HEK293 (cell line): ENCODE measurements at regions not wholly inside any gene's neighbourhood (a gene's known extent, or its start where the extent isn't known, plus 50 kb on each side); places are given as distances from the start of the nearest gene placed in this dataset.
A peak's percentile ranks its signal among the peaks of the same experiment; 100 is the strongest.

Experiments
- CTCF ChIA-PET: fragments of 350-600 bp; formaldehyde crosslinking; extraction: SDS; loops from one replicate; lab custom pipeline; 2021; ENCODE audit warnings: antibody characterized with exemption; lab: Yijun Ruan, JAX
- POLR2A ChIA-PET: fragments of 300-600 bp; formaldehyde crosslinking; extraction: SDS; loops from one replicate; lab custom pipeline; 2020; ENCODE audit warnings: antibody characterized with exemption, inconsistent platforms; lab: Yijun Ruan, JAX
- H3K27ac ChIP-seq: fragments of 200-500 bp; sonication (Bioruptor generic); 2 replicates; pipeline ENCODE4 v1.5.1; 2014; ENCODE audit warnings: low read depth, low read length, control low read depth, inconsistent platforms; ENCODE audit errors: extremely low read depth
- H3K36me3 ChIP-seq, 2 experiments: fragments of 200-500 bp in 1 of 2; sonication (Bioruptor generic) in 1 of 2; 1 replicate in 1 of 2; 2 replicates in 1 of 2; pipeline ENCODE4 v1.5.1; 2014 to 2017; ENCODE audit warnings: inconsistent platforms in 2 of 2, low read length in 2 of 2; ENCODE audit not compliant: control insufficient read depth in 2 of 2, insufficient read depth in 1 of 2
- H3K4me1 ChIP-seq: fragments of 200-500 bp; sonication (Bioruptor generic); 2 replicates; pipeline ENCODE4 v1.5.1; 2014; ENCODE audit warnings: mild to moderate bottlenecking, low read length, inconsistent platforms; ENCODE audit not compliant: control insufficient read depth, insufficient read depth
- H3K4me3 ChIP-seq: 2 replicates; pipeline ENCODE4 v1.5.1; 2011; ENCODE audit warnings: low read depth, mild to moderate bottlenecking, control low read depth, low read length, moderate library complexity
- H3K9me3 ChIP-seq: fragments of 200-500 bp; sonication (Bioruptor generic); 2 replicates; pipeline ENCODE4 v1.5.1; 2014; ENCODE audit warnings: low read depth, low read length, inconsistent platforms; ENCODE audit not compliant: control insufficient read depth, insufficient read depth
- BCL6B ChIP-seq: fragments of 450-650 bp; formaldehyde crosslinking; IDR thresholded peaks from 2 replicates; pipeline ENCODE4 v1.5.1; 2017; ENCODE audit warnings: missing biosample characterization, missing genetic modification characterization
- IKZF3 ChIP-seq: fragments of 450-650 bp; IDR thresholded peaks from 2 replicates; pipeline ENCODE4 v1.5.0; 2018; ENCODE audit warnings: missing biosample characterization, mild to moderate bottlenecking, missing genetic modification characterization, moderate library complexity
- KLF1 ChIP-seq: fragments of 450-650 bp; formaldehyde crosslinking; IDR thresholded peaks from 2 replicates; pipeline ENCODE4 v1.5.1; 2016; ENCODE audit warnings: missing biosample characterization, missing genetic modification characterization
- KLF9 ChIP-seq: fragments of 450-650 bp; formaldehyde crosslinking; IDR thresholded peaks from 2 replicates; pipeline ENCODE4 v1.5.1; 2016; ENCODE audit warnings: missing biosample characterization, missing genetic modification characterization, low read depth
- OSR2 ChIP-seq: fragments of 450-650 bp; formaldehyde crosslinking; IDR thresholded peaks from 2 replicates; pipeline ENCODE4 v1.5.1; 2016; ENCODE audit warnings: missing biosample characterization, missing genetic modification characterization
- OVOL3 ChIP-seq: fragments of 450-650 bp; formaldehyde crosslinking; IDR thresholded peaks from 2 replicates; pipeline ENCODE4 v1.5.1; 2016; ENCODE audit warnings: missing biosample characterization, missing genetic modification characterization
- PRDM10 ChIP-seq: fragments of 450-650 bp; formaldehyde crosslinking; IDR thresholded peaks from 2 replicates; pipeline ENCODE4 v1.5.1; 2016; ENCODE audit warnings: missing biosample characterization, missing genetic modification characterization
- ZBTB48 ChIP-seq: fragments of 450-650 bp; formaldehyde crosslinking; IDR thresholded peaks from 2 replicates; pipeline ENCODE4 v1.5.1; 2016; ENCODE audit warnings: missing biosample characterization, missing genetic modification characterization
- ZBTB6 ChIP-seq: fragments of 450-650 bp; formaldehyde crosslinking; IDR thresholded peaks from 2 replicates; pipeline ENCODE4 v1.5.1; 2017; ENCODE audit warnings: missing biosample characterization, missing genetic modification characterization
- ZFP37 ChIP-seq: fragments of 450-650 bp; formaldehyde crosslinking; IDR thresholded peaks from 2 replicates; pipeline ENCODE4 v1.5.1; 2016; ENCODE audit warnings: missing biosample characterization, missing genetic modification characterization
- ZIC2 ChIP-seq: fragments of 450-650 bp; formaldehyde crosslinking; IDR thresholded peaks from 2 replicates; pipeline ENCODE4 v1.5.1; 2016; ENCODE audit warnings: missing biosample characterization, missing genetic modification characterization
- ZNF140 ChIP-seq: fragments of 450-650 bp; formaldehyde crosslinking; IDR thresholded peaks from 2 replicates; pipeline ENCODE4 v1.5.1; 2016; ENCODE audit warnings: missing biosample characterization, missing genetic modification characterization
- ZNF169 ChIP-seq: fragments of 450-650 bp; formaldehyde crosslinking; IDR thresholded peaks from 2 replicates; pipeline ENCODE4 v1.5.1; 2016; ENCODE audit warnings: missing biosample characterization, missing genetic modification characterization
- ZNF174 ChIP-seq: fragments of 450-650 bp; formaldehyde crosslinking; IDR thresholded peaks from 2 replicates; pipeline ENCODE4 v1.5.0; 2017; ENCODE audit warnings: missing biosample characterization, mild to moderate bottlenecking, missing genetic modification characterization
- ZNF324 ChIP-seq: fragments of 450-650 bp; formaldehyde crosslinking; IDR thresholded peaks from 2 replicates; pipeline ENCODE4 v1.5.1; 2016; ENCODE audit warnings: missing biosample characterization, missing genetic modification characterization
- ZNF354C ChIP-seq: fragments of 450-650 bp; formaldehyde crosslinking; IDR thresholded peaks from 2 replicates; pipeline ENCODE4 v1.5.1; 2016; ENCODE audit warnings: missing biosample characterization, missing genetic modification characterization, low read depth, borderline replicate concordance
- ZNF391 ChIP-seq: fragments of 450-650 bp; formaldehyde crosslinking; IDR thresholded peaks from 2 replicates; pipeline ENCODE4 v1.5.1; 2016; ENCODE audit warnings: low read depth, missing biosample characterization, missing genetic modification characterization, borderline replicate concordance
- ZNF394 ChIP-seq: fragments of 450-650 bp; formaldehyde crosslinking; IDR thresholded peaks from 2 replicates; pipeline ENCODE4 v1.5.1; 2016; ENCODE audit warnings: missing biosample characterization, missing genetic modification characterization, mild to moderate bottlenecking, moderate library complexity, borderline replicate concordance
- ZNF521 ChIP-seq: fragments of 450-650 bp; formaldehyde crosslinking; IDR thresholded peaks from 2 replicates; pipeline ENCODE4 v1.5.1; 2017; ENCODE audit warnings: missing biosample characterization, mild to moderate bottlenecking, missing genetic modification characterization
- ZNF558 ChIP-seq: fragments of 450-650 bp; formaldehyde crosslinking; IDR thresholded peaks from 2 replicates; pipeline ENCODE4 v1.5.1; 2016; ENCODE audit warnings: missing biosample characterization, missing genetic modification characterization
- ZNF624 ChIP-seq: fragments of 450-650 bp; formaldehyde crosslinking; IDR thresholded peaks from 2 replicates; pipeline ENCODE4 v1.5.1; 2017; ENCODE audit warnings: missing biosample characterization, missing genetic modification characterization
- ZNF670 ChIP-seq: fragments of 450-650 bp; formaldehyde crosslinking; IDR thresholded peaks from 2 replicates; pipeline ENCODE4 v1.5.1; 2016; ENCODE audit warnings: missing biosample characterization, missing genetic modification characterization, low read depth
- ZNF76 ChIP-seq: fragments of 450-650 bp; formaldehyde crosslinking; IDR thresholded peaks from 2 replicates; pipeline ENCODE4; 2016; ENCODE audit warnings: low read depth, missing biosample characterization, missing genetic modification characterization, borderline replicate concordance
- ZNF843 ChIP-seq: fragments of 450-650 bp; formaldehyde crosslinking; IDR thresholded peaks from 2 replicates; pipeline ENCODE4 v1.5.1; 2016; ENCODE audit warnings: missing biosample characterization, missing genetic modification characterization
- ZSCAN23 ChIP-seq: fragments of 450-650 bp; formaldehyde crosslinking; IDR thresholded peaks from 2 replicates; pipeline ENCODE4 v1.5.1; 2016; ENCODE audit warnings: missing biosample characterization, missing genetic modification characterization
- ZSCAN4 ChIP-seq: fragments of 450-650 bp; formaldehyde crosslinking; IDR thresholded peaks from 2 replicates; pipeline ENCODE4 v1.5.1; 2017; ENCODE audit warnings: missing biosample characterization, missing genetic modification characterization

- peak; percentile 23; the same call in 1 of the 2 replicates for TF ChIP-seq ZIC2 (tag by site-specific recombination)
- TF ChIP-seq ZBTB48 (tag by site-specific recombination) = peak; percentile 40; the same call in 1 of the 2 replicates
- TF ChIP-seq OVOL3 (tag by site-specific recombination) = no peak
- TF ChIP-seq ZSCAN4 (tag by site-specific recombination) = no peak
- TF ChIP-seq BCL6B (tag by site-specific recombination) = no peak
- no peak for TF ChIP-seq ZNF169 (tag by site-specific recombination)
- TF ChIP-seq ZNF521 (tag by site-specific recombination) = no peak
- TF ChIP-seq, all 188 proteins: peak for 7
These were observed 245.9 kb downstream of the TFCP2L1 start (continued) for GRCh38 chr2:121038891-121039616.

GRCh38 chr2:121039679-121040078 lies 245.3 kb downstream of the TFCP2L1 start:
- Histone ChIP-seq H3K4me3 (no peak overlapping the region), H3K27ac (no peak overlapping the region), H3K4me1 (peaks cover 9% of the 10 kb centered on the region; the same call in 1 of the 2 replicates), H3K9me3 (no peaks in the 10 kb centered on the region)
- POLR2A ChIA-PET = no interaction called here
- CTCF ChIA-PET = interaction anchor here (0.7 to 1.5 kb wide), 3 partner anchors 14 to 39 kb away, joined by 3 to 7 read pairs (median 5); no protein-coding TSS in a partner anchor
- TF ChIP-seq ZNF394 (tag by site-specific recombination) = no peak
- no peak for TF ChIP-seq IKZF3 (tag by site-specific recombination)
- TF ChIP-seq PRDM10 = 0 out of 2 replicates have a peak, but pooled peaks have one; percentile 19
- TF ChIP-seq, all 188 proteins: peak for 1
- no peaks in the 10 kb centered on the region for H3K36me3 ChIP-seq

GRCh38 chr2:121041516-121041915 lies 243.5 kb downstream of the TFCP2L1 start:
- H3K4me1 ChIP-seq = peaks cover 8% of the 10 kb centered on the region; the same call in 1 of the 2 replicates
- ChIA-PET POLR2A (no interaction called here), CTCF (interaction anchor here (1.0 kb wide), 1 partner anchor 39 kb away, joined by 3 read pairs; no protein-coding TSS in a partner anchor)
- no peak overlapping the region for H3K27ac ChIP-seq
- no peak overlapping the region for H3K4me3 ChIP-seq
- no peaks in the 10 kb centered on the region for H3K9me3 ChIP-seq
- no peaks in the 10 kb centered on the region for H3K36me3 ChIP-seq
- TF ChIP-seq ZNF391 (tag by site-specific recombination) (no peak), KLF9 (tag by site-specific recombination) (no peak), ZNF843 (tag by site-specific recombination) (no peak), ZNF140 (tag by site-specific recombination) (no peak), ZNF324 (tag by site-specific recombination) (no peak), ZNF76 (tag by site-specific recombination) (no peak), ZNF624 (tag by site-specific recombination) (no peak), OSR2 (tag by site-specific recombination) (no peak), ZNF174 (no peak), ZNF354C (tag by site-specific recombination) (no peak), ZFP37 (tag by site-specific recombination) (no peak), KLF1 (tag by site-specific recombination) (no peak), ZBTB6 (tag by site-specific recombination) (no peak), ZSCAN23 (tag by site-specific recombination) (no peak), IKZF3 (tag by site-specific recombination) (no peak), ZNF670 (tag by site-specific recombination) (no peak), ZNF558 (tag by site-specific recombination) (no peak), ZNF521 (tag by site-specific recombination) (no peak)
